ENCODE measurements at regions not wholly inside any gene's neighbourhood (a gene's known extent, or its start where the extent isn't known, plus 50 kb on each side); places are given as distances from the start of the nearest gene placed in this dataset.
A peak's percentile ranks its signal among the peaks of the same experiment; 100 is the strongest.

DNA sequence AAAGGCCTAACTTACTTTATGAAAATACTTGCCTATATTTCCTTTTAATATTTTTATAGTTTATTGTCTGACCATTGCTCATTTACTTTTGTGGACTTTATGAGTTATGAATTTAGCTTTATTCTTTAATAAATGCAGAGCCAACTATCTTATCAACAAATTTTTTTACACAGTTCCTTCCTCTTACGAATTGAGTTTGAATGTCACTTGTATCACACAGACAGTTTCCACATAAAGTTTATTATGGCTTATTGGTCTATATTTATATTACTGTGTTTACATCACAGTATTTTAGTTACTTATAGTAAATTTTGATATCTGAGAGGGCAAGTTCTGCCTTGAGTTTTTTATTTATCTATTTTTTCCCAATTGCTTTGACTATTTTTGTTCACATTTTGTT is 450.6 kb downstream of the C4orf33 start:
- no peak for DNase-seq (ENCODE audit: low spot score)

- DNase-seq (ENCODE audit: low spot score) = no peak
Observed at GRCh38 chr4:129550281-129550785, 454.4 kb downstream of the C4orf33 start.

DNA sequence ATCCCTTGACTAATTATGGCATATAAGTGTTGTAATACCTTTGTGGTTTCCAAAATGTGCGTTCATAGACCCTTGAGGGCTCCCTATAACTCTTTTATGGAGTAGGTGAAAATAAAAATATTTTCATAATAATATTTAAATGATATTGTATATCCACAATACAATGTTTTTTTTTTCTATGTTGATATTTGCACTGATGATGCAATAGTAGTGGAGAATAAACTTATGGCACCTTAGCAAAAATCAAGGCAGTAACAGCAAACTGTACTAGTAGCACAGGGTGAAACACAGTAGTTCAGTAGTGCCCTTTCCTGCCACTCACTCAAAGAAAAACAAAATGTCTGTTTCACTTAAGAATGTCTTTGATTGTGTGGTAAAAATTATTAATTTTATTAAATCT is 465.3 kb downstream of the C4orf33 start:
- no peak for DNase-seq (ENCODE audit: low spot score)

GRCh38 chr4:129561886-129562671 is 466.1 kb downstream of the C4orf33 start:
- DNase-seq (ENCODE audit: low spot score) = no peak

GRCh38 chr4:129565214-129565613 is 469.3 kb downstream of the C4orf33 start:
- no peak for DNase-seq (ENCODE audit: low spot score)

GRCh38 chr4:129570326-129570725 is 474.4 kb downstream of the C4orf33 start:
- no peak for DNase-seq (ENCODE audit: low spot score)

DNA sequence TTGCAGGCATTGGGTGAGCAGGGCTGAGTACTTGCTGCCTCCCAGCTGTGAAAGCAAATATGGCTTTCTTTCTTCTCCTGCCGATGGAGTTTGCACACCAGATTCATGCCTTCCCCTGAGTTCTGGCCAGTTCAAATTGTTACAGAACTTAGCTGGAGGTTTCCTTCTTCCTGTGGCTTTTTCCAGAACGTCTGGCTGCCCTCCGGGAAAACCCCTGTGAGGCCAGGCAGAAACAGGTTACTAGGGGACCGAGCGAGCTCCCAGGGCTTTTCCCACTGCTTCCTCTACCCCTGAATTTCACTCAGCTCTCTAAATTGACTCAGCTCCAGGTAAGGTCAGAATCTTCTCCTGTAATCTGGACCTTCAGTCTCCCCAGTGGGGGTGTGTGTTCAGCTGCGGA is 482.4 kb downstream of the C4orf33 start:
- no peak for DNase-seq (ENCODE audit: low spot score)

- DNase-seq (ENCODE audit: low spot score) = no peak
Observed at GRCh38 chr4:129581305-129581704, 485.4 kb downstream of the C4orf33 start.

- peak; percentile 56 for DNase-seq (ENCODE audit: low spot score)
Observed at GRCh38 chr4:129583868-129584267, 487.9 kb downstream of the C4orf33 start.

DNA sequence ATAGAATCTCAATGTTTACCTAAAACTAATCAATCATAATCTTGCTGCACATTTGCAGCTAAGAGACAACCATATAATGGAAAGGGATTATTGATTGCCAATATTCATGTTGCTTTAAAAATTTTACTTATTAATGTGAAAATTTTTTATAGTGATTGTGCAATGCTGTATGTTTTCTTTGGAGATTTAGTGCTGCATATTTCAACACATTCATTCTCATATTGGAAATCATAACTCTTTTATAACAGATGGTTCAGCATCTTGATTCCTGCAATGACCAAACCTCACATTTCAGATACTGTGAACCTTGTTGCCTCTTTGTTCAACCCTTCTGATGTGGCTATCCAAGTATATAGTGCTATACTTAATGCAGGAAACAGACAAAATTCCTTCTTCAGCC is 502.6 kb downstream of the C4orf33 start:
- no peak for DNase-seq (ENCODE audit: low spot score)

- DNase-seq (ENCODE audit: low spot score) = no peak
Observed at GRCh38 chr4:129600898-129601297, 504.9 kb downstream of the C4orf33 start.

DNA sequence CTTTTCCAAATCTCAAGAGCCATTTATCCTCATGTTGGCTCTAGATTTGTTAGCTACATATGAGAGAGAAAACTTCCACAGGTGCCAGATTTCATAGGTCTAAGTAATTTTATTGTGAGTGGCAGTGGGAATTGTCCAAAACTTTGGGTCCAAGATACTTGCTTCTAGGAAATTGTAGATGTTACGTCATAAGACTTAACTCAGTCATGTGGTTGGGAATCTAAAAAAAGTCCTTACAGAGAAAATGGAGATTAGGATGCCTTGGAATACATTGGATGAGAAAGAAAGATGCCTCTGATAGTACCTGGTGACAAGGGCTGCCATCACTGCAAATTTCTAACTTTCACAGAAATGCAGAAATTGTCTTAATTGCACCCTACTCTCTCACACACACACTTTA is 506.5 kb downstream of the C4orf33 start:
- DNase-seq (ENCODE audit: low spot score) = no peak

DNA sequence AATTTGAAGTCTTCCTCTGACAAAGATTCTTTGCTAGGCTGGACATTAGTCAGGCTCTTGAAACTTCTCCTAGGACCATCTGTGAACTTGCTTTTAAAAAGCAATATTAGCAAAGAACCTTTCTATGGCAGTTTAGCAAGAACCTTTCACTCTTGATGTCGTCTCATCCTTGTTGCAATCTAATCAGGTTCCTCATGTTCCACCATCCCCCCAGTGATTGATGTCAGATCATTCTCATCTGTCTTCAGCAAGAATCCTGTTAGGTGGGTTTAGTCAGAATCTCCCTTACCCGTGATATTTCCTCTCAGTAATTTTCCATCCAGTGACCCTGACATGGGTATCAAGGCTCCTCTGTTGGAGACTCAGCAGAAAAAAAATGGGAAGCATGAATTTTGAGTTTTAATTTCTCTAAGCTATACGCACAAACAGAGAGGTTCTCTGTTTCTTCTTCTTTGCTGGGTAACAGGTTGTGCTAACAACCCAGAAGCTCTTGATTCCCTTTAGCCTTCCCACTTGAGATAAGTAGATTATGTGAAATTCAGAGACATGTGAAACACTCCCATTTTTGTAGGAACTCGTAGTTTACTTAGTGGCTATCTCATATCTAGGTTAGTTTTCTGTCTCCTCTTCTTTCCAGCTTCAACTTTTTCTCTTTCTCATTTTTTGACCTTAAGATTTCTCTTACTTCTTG is 507.4 kb downstream of the C4orf33 start:
- no peak for DNase-seq (ENCODE audit: low spot score)

GRCh38 chr4:129604632-129605255 is 508.8 kb downstream of the C4orf33 start:
- no peak for DNase-seq (ENCODE audit: low spot score)

- no peak for DNase-seq (ENCODE audit: low spot score)
Observed at GRCh38 chr4:129614611-129615010, 518.7 kb downstream of the C4orf33 start.

- DNase-seq (ENCODE audit: low spot score) = no peak
Observed at GRCh38 chr4:129622566-129622965, 526.6 kb downstream of the C4orf33 start.

DNA sequence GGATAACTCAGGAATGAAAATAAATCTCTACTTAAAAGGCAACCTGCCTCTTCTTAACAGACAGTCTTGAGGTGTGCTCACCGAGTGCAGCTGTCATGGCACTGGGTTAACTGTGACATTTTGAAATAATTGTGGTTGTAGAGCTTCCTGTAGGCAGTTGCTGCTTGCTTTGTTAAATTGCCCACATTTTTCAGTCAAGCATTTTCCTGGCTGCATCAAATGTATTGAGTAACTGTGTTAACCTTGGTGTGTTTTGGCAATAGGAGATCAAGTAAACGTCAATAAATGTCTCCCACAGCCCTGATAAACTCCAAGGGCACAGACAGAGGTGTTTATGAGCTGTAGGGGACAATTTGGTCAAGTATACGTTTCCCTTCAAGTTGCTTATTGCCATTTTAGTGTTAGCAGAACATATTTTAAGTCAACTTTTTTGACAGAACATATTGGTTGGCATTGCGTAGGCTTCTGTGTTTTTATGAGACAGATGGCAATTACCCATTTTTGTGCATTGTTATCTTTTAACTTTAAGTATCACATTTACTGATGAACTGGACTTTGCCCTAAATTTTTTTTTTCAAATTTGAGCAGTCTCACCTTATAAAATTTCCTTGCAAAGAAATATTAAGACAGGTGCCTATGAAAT is 527.4 kb downstream of the C4orf33 start:
- DNase-seq (ENCODE audit: low spot score) = no peak

DNA sequence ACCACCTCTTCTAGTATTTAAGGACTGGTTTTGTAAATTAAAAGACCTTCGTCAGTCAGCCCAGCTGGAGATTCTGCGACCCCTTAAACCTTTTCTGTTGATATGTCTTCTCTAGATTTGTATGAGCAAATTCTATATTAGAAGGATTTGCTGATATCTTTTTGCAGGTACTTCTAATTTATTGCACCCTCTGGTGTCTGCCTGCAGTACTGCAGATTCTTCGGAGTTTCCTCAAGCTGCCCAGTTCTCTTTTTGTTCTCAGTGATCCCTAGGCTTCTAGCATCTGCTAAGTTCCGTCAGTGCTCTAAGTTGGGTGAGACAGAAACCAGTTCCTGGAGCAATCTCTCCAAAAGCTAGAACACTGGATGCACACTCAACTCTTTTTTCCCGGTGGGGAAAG is 545.2 kb downstream of the C4orf33 start:
- peak; percentile 38 for DNase-seq (ENCODE audit: low spot score)

- no peak for DNase-seq (ENCODE audit: low spot score)
Observed at GRCh38 chr4:129645461-129645860, 549.5 kb downstream of the C4orf33 start.

GRCh38 chr4:129668092-129668491 is 572.1 kb downstream of the C4orf33 start:
- no peak for DNase-seq (ENCODE audit: low spot score)

DNA sequence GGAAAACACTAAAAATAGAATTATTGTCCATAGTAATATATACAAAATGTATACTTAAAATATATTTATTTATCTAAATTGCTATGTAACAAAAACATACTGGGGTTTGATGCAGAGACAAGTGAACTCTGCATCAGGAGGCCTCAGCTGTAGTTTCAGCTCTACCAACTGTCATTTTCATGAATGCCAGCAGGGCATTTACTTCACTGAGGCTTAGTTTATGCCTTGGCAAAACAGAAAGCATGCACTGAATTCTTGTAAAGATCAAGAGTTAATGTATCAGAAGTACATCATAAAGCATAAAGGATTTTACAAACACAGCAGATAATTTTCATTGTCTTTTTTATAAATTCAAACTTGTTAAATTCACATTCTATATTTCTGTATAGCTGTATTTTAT is 577.0 kb downstream of the C4orf33 start:
- no peak for DNase-seq (ENCODE audit: low spot score)

- DNase-seq (ENCODE audit: low spot score) = no peak
Observed at GRCh38 chr4:129675036-129675435, 579.1 kb downstream of the C4orf33 start.
